ENCODE measurements at regions not wholly inside any gene's neighbourhood (a gene's known extent, or its start where the extent isn't known, plus 50 kb on each side); places are given as distances from the start of the nearest gene placed in this dataset.
"Not testable (repeated sequence)": the region's sequence is repeated elsewhere in the genome, so short reads cannot be mapped to it uniquely, and the experiment has no call there.

DNA sequence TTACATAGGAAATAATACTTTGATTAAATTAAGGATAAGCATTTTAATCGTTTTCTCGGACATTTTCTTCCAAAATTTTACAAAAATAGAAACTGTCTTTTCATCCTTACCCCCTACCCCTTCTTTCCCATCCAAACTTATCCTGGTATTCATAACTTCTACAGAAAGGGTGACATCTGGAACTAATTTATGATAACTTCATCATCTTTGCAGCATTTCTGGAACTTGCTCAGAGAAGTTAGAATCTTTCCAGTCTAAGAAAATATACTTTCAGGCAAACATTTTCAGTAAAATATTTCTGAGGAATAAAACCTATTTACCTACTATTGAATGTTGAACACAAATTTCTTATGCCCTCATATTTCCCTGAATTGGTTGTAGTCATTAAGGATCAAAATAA lies 309.0 kb downstream of the MAN2A1 start:
- no peak overlapping the region for H3K4me3 ChIP-seq
- H3K27me3 ChIP-seq = no peaks in the 10 kb centered on the region
- H3K27ac ChIP-seq = no peak overlapping the region
- H3K9me3 ChIP-seq = no peaks in the 10 kb centered on the region
- no peak overlapping the region for H3K4me2 ChIP-seq
- no peaks in the 10 kb centered on the region for H4K20me1 ChIP-seq
- TF ChIP-seq Cebpa-rat (IDR thresholded peaks at IDR 0.05) = no peak
- no peaks in the 10 kb centered on the region for H3K36me3 ChIP-seq
- H3K9ac ChIP-seq = no peak overlapping the region
- H3K4me1 ChIP-seq = 0 out of 2 replicates have a peak, but pooled peaks cover 9% of the 10 kb centered on the region

DNA sequence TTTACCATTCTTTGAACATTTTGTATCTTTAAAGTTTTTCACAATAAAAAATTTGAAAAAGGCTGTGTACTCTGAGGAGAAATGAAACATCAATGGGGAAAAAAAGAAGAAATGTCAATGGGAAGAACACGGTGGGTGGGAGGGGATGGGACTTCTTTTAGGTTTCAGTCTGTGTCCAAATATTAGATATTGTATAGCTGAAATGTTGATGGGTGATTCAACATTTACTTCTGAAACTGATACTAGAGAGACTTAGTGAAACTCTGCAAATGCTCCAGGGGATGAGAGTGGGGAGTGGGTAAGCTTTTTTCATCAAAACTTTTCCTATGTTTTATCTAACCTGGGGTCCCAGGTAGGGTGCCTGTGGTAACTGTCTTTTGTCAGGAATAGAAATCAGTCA lies 311.9 kb downstream of the MAN2A1 start:
- H3K4me1 ChIP-seq = 0 out of 2 replicates have a peak, but pooled peaks cover 8% of the 10 kb centered on the region
- H3K9ac ChIP-seq = no peak overlapping the region
- H3K36me3 ChIP-seq = no peaks in the 10 kb centered on the region
- H3K27me3 ChIP-seq = no peaks in the 10 kb centered on the region
- H3K4me3 ChIP-seq = no peak overlapping the region
- no peak for TF ChIP-seq Cebpa-rat (IDR thresholded peaks at IDR 0.05)
- H4K20me1 ChIP-seq = no peaks in the 10 kb centered on the region
- no peak overlapping the region for H3K27ac ChIP-seq
- H3K4me2 ChIP-seq = no peak overlapping the region
- H3K9me3 ChIP-seq = no peaks in the 10 kb centered on the region

DNA sequence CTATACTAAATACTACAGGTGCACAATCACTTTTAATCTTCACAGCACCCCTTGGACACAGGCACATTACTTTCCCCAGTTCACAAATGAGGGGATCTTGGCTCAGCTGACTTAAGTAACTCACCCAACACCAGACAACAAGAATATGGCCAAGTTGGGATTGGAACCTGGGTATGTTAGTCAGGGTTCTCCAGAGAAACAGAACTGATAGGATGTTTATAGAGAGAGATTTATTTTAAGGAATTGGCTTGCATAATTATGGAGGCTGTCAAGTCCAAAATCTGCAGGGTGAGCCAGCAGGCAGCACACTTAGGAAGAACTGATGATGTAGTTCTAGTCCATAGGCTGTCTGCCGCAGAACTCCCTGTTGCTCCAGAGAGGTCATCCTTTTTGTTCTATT lies 312.9 kb downstream of the MAN2A1 start:
- no peaks in the 10 kb centered on the region for H4K20me1 ChIP-seq
- TF ChIP-seq Cebpa-rat (IDR thresholded peaks at IDR 0.05) = no peak
- H3K4me3 ChIP-seq = no peak overlapping the region
- no peaks in the 10 kb centered on the region for H3K36me3 ChIP-seq
- no peak overlapping the region for H3K9ac ChIP-seq
- no peak overlapping the region for H3K4me2 ChIP-seq
- H3K9me3 ChIP-seq = no peaks in the 10 kb centered on the region
- H3K27ac ChIP-seq = no peak overlapping the region
- H3K4me1 ChIP-seq = no peaks in the 10 kb centered on the region
- H3K27me3 ChIP-seq = no peaks in the 10 kb centered on the region

DNA sequence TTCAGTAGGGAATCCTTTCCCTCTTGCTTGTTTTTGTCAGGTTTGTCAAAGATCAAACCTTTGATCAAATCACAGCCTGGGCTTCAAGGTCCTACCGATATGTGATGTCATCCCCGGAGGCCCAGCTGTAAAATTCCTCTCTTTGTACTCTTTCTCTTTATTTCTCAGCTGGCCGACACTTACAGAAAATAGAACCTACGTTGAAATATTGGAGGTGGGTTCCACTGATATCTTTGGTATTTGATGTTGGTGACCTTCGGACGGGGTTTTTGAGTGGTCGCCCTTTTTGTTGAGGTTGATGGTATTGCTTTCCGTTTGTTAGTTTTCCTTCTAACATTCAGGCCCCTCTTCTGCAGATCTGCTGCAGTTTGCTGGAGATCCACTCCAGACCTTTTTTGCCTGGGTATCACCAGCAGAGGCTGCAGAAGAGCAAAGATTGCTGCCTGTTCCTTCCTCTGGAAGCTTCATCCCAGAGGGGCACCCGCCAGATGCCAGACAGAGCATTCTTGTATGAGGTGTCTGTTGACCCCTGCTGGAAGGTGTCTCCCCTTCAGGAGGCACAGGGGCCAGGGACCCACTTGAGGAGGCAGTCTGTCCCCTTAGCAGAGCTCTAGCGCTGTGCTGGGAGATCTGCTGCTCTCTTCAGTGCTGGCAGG lies 316.3 kb downstream of the MAN2A1 start:
- not testable (repeated sequence) for H3K36me3 ChIP-seq, H3K4me1 ChIP-seq, H3K27ac ChIP-seq, H4K20me1 ChIP-seq, H3K9me3 ChIP-seq, H3K9ac ChIP-seq, H3K4me3 ChIP-seq, H3K4me2 ChIP-seq, H3K27me3 ChIP-seq

DNA sequence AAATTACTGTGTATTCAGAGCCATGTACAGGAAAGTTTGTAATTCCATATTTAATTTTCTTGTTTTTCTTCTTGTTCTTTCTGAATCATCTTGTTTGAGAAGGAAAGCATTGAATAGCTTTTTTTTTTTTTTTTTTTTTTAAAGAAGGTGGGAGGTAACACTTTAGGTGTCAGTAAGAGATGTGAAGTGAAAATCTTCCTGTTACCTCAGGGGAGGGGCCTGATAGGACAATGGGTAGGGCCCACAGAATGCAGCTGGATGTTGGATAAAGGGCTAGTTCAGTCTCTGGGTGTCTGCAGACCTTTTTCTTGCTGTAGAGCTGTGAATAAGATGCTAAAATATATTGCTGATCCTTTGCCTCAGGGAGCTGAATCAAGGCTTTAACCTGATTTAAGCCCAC lies 317.4 kb downstream of the MAN2A1 start:
- H3K27ac ChIP-seq = no peak overlapping the region
- no peaks in the 10 kb centered on the region for H3K4me1 ChIP-seq
- no peaks in the 10 kb centered on the region for H4K20me1 ChIP-seq
- H3K36me3 ChIP-seq = no peaks in the 10 kb centered on the region
- H3K9me3 ChIP-seq = no peaks in the 10 kb centered on the region
- TF ChIP-seq Cebpa-rat (IDR thresholded peaks at IDR 0.05) = no peak
- H3K4me2 ChIP-seq = no peak overlapping the region
- no peak overlapping the region for H3K4me3 ChIP-seq
- no peaks in the 10 kb centered on the region for H3K27me3 ChIP-seq
- H3K9ac ChIP-seq = no peak overlapping the region

DNA sequence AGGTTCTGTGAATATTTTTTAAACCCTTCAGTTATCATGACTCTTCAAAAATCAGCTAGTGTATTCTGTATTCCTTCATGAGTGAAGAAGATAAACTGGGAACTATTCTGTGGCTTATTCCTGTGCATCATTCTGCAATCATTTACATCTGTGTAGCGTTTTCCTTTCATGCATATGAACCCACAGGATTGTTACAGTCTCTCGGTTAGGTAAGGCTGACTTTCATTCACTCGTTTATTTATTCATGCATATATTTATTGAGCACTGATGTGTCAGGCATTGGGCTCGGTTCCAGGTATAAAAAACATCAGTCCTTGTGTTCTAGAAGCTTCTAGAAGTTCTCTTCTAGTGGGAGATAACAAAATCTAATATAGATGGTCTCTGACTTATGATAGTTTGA lies 318.4 kb downstream of the MAN2A1 start:
- no peaks in the 10 kb centered on the region for H3K9me3 ChIP-seq
- TF ChIP-seq Cebpa-rat (IDR thresholded peaks at IDR 0.05) = no peak
- H3K36me3 ChIP-seq = no peaks in the 10 kb centered on the region
- no peaks in the 10 kb centered on the region for H3K27me3 ChIP-seq
- H4K20me1 ChIP-seq = no peaks in the 10 kb centered on the region
- H3K9ac ChIP-seq = no peak overlapping the region
- H3K27ac ChIP-seq = no peak overlapping the region
- H3K4me3 ChIP-seq = no peak overlapping the region
- H3K4me1 ChIP-seq = no peaks in the 10 kb centered on the region
- H3K4me2 ChIP-seq = no peak overlapping the region

DNA sequence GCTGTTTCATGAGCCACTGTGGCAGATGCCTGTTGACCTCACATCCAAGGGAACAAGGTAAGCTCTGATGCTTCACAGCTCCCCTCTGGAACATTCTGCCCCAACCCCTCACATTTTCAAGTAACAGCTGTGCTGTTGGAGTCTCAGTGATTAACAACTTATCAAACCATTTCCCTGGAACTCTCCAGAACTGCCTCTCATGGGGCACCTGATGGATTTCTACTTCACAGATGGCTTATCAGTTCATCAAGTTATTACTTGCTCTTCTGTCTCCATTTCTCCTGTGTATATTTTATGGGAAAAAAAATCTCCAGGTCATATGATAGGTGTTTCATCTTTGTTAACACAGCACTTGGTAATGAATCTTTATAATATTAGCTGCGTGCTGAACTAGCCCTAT lies 322.4 kb downstream of the MAN2A1 start:
- Histone ChIP-seq H3K4me1 (no peaks in the 10 kb centered on the region), H3K36me3 (no peaks in the 10 kb centered on the region), H3K4me2 (no peak overlapping the region), H3K27ac (no peak overlapping the region), H3K27me3 (no peaks in the 10 kb centered on the region), H3K9me3 (no peaks in the 10 kb centered on the region), H3K4me3 (no peak overlapping the region), H3K9ac (no peak overlapping the region), H4K20me1 (no peaks in the 10 kb centered on the region)
- TF ChIP-seq Cebpa-rat (IDR thresholded peaks at IDR 0.05) = no peak

DNA sequence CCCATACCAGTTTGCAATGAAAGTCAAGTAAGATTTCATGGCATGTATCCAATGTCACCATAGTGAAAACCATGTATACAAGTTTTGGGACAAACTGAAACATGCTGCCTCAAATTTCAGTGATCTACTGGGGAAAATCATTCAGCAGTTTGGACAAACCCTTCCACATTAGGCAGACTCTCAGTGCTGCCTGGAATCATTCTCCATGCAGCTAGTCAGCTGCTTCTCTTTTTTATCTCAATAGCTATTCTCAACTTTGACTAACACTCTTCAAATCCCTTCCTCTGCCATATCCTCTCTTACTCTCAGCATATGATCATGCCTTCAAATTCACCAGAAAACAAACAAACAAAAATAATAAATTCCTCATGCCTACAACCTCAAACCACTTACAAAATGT lies 323.3 kb downstream of the MAN2A1 start:
- H3K4me2 ChIP-seq = no peak overlapping the region
- no peak overlapping the region for H3K9ac ChIP-seq
- no peaks in the 10 kb centered on the region for H3K4me1 ChIP-seq
- H3K36me3 ChIP-seq = no peaks in the 10 kb centered on the region
- H4K20me1 ChIP-seq = no peaks in the 10 kb centered on the region
- H3K27ac ChIP-seq = no peak overlapping the region
- no peaks in the 10 kb centered on the region for H3K27me3 ChIP-seq
- H3K9me3 ChIP-seq = no peaks in the 10 kb centered on the region
- no peak overlapping the region for H3K4me3 ChIP-seq
- no peak for TF ChIP-seq Cebpa-rat (IDR thresholded peaks at IDR 0.05)

DNA sequence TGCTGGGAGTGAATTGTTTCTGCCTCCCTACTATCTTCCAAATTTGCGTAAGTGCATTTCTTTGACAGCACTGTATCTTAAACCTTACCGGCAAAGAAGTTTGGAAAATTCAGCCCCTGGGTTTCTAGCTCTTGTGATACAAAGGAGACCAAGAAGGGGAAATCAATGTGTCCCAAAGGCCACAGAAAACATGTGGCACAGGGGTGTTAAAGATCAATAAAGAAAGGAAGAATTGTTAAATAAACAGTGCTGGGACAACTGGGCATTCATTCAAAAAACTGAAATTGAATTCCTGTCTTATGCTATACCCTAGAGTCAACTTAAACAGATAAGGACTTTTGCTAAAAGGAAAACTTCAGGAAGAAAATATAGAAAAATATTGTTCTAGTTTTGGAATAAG lies 328.1 kb downstream of the MAN2A1 start:
- H3K4me1 ChIP-seq = no peaks in the 10 kb centered on the region
- no peaks in the 10 kb centered on the region for H4K20me1 ChIP-seq
- no peak overlapping the region for H3K4me2 ChIP-seq
- H3K27ac ChIP-seq = no peak overlapping the region
- H3K27me3 ChIP-seq = no peaks in the 10 kb centered on the region
- no peaks in the 10 kb centered on the region for H3K9me3 ChIP-seq
- H3K4me3 ChIP-seq = no peak overlapping the region
- no peak overlapping the region for H3K9ac ChIP-seq
- no peaks in the 10 kb centered on the region for H3K36me3 ChIP-seq
- no peak for TF ChIP-seq Cebpa-rat (IDR thresholded peaks at IDR 0.05)

DNA sequence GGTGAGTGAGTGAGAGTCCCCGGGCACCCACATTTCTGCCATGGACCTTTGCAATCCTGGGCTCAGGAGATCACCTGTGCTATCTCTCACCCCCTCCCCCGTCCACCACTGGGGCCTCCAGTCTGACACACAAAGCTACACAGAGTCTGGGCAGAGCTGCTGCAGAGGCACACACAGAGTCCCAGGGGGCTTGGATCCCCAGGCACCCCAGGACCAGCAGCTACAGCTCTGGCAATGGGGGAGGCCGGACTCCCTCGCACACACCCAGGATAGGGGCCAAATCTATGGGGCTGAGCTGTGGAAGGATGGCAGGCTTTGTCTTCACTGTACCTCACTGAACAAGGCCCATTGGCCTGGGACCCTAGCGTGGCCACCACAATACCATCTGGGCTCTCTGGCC lies 328.8 kb downstream of the MAN2A1 start:
- TF ChIP-seq Cebpa-rat (IDR thresholded peaks at IDR 0.05) = no peak
- Histone ChIP-seq H3K4me3 (no peak overlapping the region), H3K4me2 (no peak overlapping the region)

DNA sequence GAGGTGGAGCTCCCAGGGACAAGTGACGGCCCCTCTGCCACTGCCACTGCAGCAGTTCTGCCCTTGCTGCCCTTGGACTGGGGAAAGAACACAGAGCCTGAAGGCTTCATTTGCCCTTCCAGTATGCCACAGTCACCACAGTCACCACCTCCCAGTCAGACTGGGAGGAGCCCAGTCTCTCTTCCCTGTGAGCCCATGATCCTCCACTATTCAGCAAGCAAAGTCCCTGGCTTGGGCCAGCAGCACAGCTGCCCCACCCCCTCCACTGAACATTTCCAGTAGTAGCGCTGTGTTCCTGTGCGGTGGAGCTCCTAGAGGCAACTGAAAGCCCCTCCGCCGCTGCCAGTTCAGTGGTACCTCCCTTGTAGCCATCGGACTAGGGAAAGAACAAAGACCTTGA lies 329.4 kb downstream of the MAN2A1 start:
- Histone ChIP-seq H3K4me3 (no peak overlapping the region), H3K27ac (no peak overlapping the region), H3K4me2 (no peak overlapping the region), H3K9me3 (no peaks in the 10 kb centered on the region), H4K20me1 (no peaks in the 10 kb centered on the region), H3K9ac (no peak overlapping the region), H3K36me3 (no peaks in the 10 kb centered on the region), H3K27me3 (no peaks in the 10 kb centered on the region), H3K4me1 (no peaks in the 10 kb centered on the region)
- TF ChIP-seq Cebpa-rat (IDR thresholded peaks at IDR 0.05) = no peak

More for the DNA sequence above, 328.8 kb downstream of the MAN2A1 start:
- Histone ChIP-seq H3K4me1 (no peaks in the 10 kb centered on the region), H3K9me3 (no peaks in the 10 kb centered on the region), H3K9ac (no peak overlapping the region), H3K36me3 (no peaks in the 10 kb centered on the region), H3K27ac (no peak overlapping the region), H4K20me1 (no peaks in the 10 kb centered on the region), H3K27me3 (no peaks in the 10 kb centered on the region)
